Panc1 (cell line): ENCODE measurements at regions not wholly inside any gene's neighbourhood (a gene's known extent, or its start where the extent isn't known, plus 50 kb on each side); places are given as distances from the start of the nearest gene placed in this dataset.

Source experiments
- POLR2AphosphoS5 ChIP-seq: IDR thresholded peaks from 2 replicates; pipeline ENCODE4 v1.6.1; 2012; ENCODE audit warnings: mild to moderate bottlenecking, low read depth, low read length, moderate library complexity
- TF ChIP-seq, protein P1 (sequence below): fragments of 450-650 bp; IDR thresholded peaks from 2 replicates; pipeline ENCODE4 v1.5.1; 2017; ENCODE audit warnings: mild to moderate bottlenecking

DNA sequence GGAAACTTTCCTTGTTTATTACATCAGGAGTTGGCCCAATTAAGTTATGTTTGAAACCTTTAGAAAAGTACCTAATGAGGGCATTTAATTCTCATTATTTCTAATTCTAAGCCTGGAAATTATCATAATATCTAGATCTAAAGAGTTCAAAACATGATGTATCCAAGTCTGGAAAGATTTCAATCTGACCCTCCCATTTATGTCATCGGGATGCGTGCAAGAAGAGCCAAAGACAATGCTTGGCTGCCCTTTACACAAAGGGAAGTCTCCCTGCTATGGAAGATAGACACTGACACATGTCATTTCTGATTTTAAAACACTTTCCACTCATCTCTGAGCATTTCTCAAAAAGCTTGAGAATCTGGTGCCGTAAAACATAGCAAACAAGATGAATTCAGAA is 222.4 kb downstream of the ANTXR2 start:
- TF ChIP-seq, protein P1, sequence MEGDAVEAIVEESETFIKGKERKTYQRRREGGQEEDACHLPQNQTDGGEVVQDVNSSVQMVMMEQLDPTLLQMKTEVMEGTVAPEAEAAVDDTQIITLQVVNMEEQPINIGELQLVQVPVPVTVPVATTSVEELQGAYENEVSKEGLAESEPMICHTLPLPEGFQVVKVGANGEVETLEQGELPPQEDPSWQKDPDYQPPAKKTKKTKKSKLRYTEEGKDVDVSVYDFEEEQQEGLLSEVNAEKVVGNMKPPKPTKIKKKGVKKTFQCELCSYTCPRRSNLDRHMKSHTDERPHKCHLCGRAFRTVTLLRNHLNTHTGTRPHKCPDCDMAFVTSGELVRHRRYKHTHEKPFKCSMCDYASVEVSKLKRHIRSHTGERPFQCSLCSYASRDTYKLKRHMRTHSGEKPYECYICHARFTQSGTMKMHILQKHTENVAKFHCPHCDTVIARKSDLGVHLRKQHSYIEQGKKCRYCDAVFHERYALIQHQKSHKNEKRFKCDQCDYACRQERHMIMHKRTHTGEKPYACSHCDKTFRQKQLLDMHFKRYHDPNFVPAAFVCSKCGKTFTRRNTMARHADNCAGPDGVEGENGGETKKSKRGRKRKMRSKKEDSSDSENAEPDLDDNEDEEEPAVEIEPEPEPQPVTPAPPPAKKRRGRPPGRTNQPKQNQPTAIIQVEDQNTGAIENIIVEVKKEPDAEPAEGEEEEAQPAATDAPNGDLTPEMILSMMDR = no peak
- no peak for TF ChIP-seq POLR2AphosphoS5
